Bronchial epithelial cell (primary cell): ENCODE measurements at regions not wholly inside any gene's neighbourhood (a gene's known extent, or its start where the extent isn't known, plus 50 kb on each side); places are given as distances from the start of the nearest gene placed in this dataset.

ENCODE experiments used
- DNase-seq: peaks from one replicate; pipeline ENCODE4 v3.0.0-alpha.2; 2010; ENCODE audit warnings: low read depth
- FAIRE-seq: peaks from 2 replicates; lab custom pipeline; 2011; peaks lifted over from hg19 to GRCh38; lab: Jason Lieb, UNC
- H3K27me3 ChIP-seq: 2 replicates; pipeline ENCODE4 v1.5.1; 2011; ENCODE audit warnings: low read length; ENCODE audit not compliant: control insufficient read depth, insufficient read depth
- H3K36me3 ChIP-seq: 2 replicates; pipeline ENCODE4 v1.5.1; 2011; ENCODE audit warnings: low read length; ENCODE audit not compliant: control insufficient read depth, insufficient read depth
- H3K4me3 ChIP-seq: 2 replicates; pipeline ENCODE4 v1.5.1; 2011; ENCODE audit warnings: mild to moderate bottlenecking, low read depth, low read length, control low read depth
- TF ChIP-seq, protein P1 (sequence below): IDR thresholded peaks from 2 replicates; pipeline ENCODE4 v1.5.1; 2011; ENCODE audit warnings: mild to moderate bottlenecking, moderate library complexity, low read length, control low read depth, inconsistent platforms; ENCODE audit not compliant: insufficient read depth, severe bottlenecking

DNA sequence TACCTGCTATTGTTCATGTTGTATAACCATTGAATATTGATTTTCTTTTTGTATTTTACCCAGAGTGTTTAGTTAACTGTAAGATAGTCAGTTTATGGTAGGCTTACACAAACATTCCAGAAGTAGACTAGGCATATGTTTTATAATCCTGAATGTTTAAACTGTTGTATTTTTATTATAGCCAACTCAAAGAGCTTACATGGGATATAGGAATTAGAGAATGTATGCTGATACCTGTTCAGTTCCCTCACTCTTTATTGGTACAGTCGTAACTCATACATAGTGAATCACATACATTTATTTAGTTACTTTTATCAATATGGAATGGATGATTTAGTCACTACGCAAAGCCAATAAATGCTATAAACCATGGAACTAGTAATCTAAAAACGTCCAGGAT lies 657.9 kb downstream of the SLITRK5 start:
- H3K4me3 ChIP-seq, result no peak overlapping the region
- DNase-seq, result no peak
- FAIRE-seq, result no peak
- TF ChIP-seq, protein P1, sequence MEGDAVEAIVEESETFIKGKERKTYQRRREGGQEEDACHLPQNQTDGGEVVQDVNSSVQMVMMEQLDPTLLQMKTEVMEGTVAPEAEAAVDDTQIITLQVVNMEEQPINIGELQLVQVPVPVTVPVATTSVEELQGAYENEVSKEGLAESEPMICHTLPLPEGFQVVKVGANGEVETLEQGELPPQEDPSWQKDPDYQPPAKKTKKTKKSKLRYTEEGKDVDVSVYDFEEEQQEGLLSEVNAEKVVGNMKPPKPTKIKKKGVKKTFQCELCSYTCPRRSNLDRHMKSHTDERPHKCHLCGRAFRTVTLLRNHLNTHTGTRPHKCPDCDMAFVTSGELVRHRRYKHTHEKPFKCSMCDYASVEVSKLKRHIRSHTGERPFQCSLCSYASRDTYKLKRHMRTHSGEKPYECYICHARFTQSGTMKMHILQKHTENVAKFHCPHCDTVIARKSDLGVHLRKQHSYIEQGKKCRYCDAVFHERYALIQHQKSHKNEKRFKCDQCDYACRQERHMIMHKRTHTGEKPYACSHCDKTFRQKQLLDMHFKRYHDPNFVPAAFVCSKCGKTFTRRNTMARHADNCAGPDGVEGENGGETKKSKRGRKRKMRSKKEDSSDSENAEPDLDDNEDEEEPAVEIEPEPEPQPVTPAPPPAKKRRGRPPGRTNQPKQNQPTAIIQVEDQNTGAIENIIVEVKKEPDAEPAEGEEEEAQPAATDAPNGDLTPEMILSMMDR, result no peak
- H3K27me3 ChIP-seq, result no peaks in the 10 kb centered on the region
- no peaks in the 10 kb centered on the region for H3K36me3 ChIP-seq

DNA sequence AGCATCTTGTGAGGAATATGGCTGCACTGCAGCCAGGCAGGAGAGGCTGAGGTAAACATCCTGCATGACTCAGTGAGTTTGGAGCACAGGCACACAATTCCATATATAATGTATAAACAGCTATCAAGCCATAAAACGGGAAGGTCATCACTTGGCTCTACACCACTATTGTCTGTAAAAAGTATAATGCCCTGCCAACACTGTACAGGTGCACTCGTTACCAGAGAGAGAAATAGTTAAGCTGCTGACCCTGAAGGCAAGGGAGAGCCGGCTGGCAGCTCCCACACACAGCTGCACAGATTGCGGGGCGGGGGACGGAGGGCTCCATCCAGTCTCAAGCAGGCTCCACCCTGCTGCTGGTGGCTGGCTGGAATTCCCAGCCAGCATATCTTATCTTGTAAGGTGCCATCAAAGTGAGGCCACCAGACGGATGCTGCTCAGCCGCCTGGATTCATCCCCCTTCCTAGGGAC lies 668.1 kb downstream of the SLITRK5 start:
- Histone ChIP-seq H3K36me3 (no peaks in the 10 kb centered on the region), H3K4me3 (no peak overlapping the region), H3K27me3 (no peaks in the 10 kb centered on the region)
- DNase-seq (no peak), FAIRE-seq (no peak)
- TF ChIP-seq, protein P1, result no peak

DNA sequence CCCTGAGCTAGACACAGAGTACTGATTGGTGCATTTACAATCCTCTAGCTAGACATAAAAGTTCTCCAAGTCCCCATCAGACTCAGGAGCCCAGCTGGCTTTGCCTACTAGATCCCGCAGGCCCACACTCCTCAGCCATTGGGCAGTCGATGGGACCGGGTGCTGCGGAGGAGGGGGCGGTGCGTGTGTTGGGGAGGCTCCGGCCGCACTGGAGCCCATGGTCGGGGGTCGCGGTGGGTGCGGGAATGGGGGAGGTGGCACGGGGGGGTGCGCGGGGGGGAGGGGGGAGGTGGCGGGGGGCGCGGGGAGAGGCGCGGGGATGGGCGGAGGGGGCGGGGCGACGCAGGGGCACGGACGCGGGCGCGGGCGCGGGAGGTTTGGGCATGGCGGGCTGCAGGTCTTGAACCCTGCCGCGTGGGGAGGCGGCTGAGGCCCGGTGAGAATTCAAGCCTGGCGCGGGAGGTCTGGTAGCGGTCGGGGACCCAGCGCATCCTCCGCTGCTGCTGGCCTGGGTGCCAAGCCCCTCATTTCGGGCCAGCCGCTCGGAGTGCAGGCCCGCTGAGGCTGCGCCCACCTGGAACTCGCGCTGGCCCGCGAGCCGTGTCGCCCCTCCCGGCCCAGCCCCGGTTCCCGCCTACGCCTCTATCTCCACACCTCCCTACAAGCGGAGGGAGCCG lies 674.1 kb downstream of the SLITRK5 start:
- H3K27me3 ChIP-seq, result no peaks in the 10 kb centered on the region
- DNase-seq (no peak), FAIRE-seq (no peak)
- H3K4me3 ChIP-seq, result no peak overlapping the region
- TF ChIP-seq, protein P1, result no peak
- no peaks in the 10 kb centered on the region for H3K36me3 ChIP-seq

DNA sequence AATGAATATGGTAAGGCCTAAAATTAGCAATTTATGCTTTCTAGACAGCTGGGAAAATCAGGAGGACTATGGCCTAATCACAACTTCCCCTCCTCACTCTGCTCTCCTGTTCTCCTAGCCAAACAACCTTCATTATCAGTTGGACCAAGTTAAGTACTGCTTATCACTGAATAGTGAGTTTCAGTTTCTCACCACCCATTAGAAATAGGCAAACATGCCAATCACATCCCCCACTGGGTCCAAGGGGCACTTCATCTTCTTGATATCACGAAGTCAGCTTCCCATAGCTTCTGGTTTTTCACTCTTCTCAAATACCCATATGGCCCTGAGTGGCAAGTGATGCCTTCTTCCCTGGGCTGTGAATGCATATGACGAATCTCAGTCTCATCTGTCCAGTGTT lies 689.6 kb downstream of the SLITRK5 start:
- no peak for FAIRE-seq
- DNase-seq, result no peak
- Histone ChIP-seq H3K27me3 (no peaks in the 10 kb centered on the region), H3K36me3 (no peaks in the 10 kb centered on the region), H3K4me3 (no peak overlapping the region)
- TF ChIP-seq, protein P1, result no peak

DNA sequence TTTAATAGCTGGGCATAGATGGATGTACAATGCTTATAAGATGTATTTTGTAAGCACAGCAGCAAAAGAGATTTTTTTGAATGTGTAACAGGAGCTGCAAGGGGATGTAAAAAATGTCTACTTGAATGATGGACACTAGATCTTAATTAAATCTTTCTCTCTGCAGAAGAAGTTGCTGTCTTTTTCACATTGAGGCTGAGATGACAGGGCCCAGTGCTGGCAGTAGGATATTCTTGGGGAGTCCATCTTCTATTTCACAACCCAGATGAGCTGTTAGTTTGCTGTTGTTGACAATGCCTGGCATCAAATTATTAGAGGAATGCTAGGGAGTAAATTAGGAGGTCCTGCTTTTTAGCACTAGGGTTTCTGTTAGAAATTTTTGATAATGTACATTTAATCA lies 698.7 kb downstream of the SLITRK5 start:
- no peak for DNase-seq
- Histone ChIP-seq H3K4me3 (no peak overlapping the region), H3K27me3 (no peaks in the 10 kb centered on the region), H3K36me3 (no peaks in the 10 kb centered on the region)
- TF ChIP-seq, protein P1, result no peak
- FAIRE-seq, result no peak
